ENCODE measurements at regions not wholly inside any gene's neighbourhood (a gene's known extent, or its start where the extent isn't known, plus 50 kb on each side); places are given as distances from the start of the nearest gene placed in this dataset.

- DNase-seq, result no peak
Measured at GRCh38 chr20:21936261-21936660, 230.8 kb downstream of the PAX1 start.

- no peak for DNase-seq
Measured at GRCh38 chr20:21933526-21933925, 228.1 kb downstream of the PAX1 start.

- DNase-seq, result no peak
Measured at GRCh38 chr20:21921251-21921650, 215.8 kb downstream of the PAX1 start.

DNA sequence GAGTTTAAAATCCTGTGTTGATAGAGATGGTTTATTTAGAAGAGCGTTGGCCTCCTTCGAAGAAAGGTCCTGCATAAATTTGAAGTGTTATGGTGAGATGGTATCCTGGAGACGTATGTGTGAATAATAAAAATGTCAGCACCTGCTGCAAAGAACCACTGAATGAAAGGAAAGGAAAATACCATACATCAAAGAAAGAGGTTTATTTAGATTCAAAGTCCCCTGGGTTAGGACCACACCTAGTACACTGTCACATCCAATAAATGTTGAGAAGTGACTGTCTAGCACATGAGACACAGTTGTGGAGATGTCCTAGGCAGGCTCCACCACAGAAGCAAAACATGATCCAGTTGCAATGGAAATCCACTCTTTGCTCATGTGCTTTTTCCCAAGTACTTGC lies 214.7 kb downstream of the PAX1 start:
- DNase-seq, result no peak

GRCh38 chr20:21918398-21918797 lies 212.9 kb downstream of the PAX1 start:
- no peak for DNase-seq

DNA sequence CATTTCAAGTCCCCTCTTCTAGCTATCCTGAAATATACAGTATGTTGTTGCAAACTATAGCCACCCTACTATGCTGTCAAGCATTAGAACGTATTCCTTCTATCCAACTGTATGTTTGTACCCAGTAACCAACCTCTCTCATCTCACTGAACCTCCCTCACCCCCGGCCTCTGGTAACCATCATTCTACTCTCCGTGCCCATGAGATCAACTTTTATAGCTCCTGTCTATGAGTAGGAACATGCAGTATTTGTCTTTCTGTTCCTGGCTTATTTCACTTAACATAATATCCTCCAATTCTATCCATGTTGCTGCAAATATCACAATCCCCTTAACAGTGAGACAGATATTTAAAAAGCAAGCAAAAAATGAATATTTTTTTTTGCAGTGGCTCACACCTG lies 196.9 kb downstream of the PAX1 start:
- DNase-seq, result no peak

GRCh38 chr20:21901470-21902275 lies 196.2 kb downstream of the PAX1 start:
- DNase-seq, result no peak

- no peak for DNase-seq
Measured at GRCh38 chr20:21900431-21900830, 195.0 kb downstream of the PAX1 start.

DNA sequence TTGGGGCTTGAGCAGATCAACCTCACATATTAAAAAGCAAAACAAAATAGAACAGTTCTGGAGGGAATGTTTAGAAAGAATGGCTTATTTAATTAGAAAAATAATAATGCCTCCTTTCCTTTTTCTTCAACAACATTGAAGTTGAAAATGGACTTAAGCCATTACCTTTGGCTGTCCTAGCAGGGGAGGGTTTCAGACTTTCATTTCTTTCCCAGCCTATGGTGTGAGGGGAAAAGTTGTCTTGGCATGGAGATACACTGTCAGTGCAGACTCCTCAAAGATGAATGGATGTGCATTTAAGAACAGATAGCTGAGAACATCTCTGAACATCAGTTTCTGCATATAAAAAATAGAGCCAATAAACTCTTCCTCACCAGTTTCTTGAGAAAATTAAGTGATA lies 169.5 kb downstream of the PAX1 start:
- DNase-seq, result no peak

- no peak for DNase-seq
Measured at GRCh38 chr20:21874127-21874526, 168.7 kb downstream of the PAX1 start.

GRCh38 chr20:21873291-21873690 lies 167.8 kb downstream of the PAX1 start:
- no peak for DNase-seq

DNA sequence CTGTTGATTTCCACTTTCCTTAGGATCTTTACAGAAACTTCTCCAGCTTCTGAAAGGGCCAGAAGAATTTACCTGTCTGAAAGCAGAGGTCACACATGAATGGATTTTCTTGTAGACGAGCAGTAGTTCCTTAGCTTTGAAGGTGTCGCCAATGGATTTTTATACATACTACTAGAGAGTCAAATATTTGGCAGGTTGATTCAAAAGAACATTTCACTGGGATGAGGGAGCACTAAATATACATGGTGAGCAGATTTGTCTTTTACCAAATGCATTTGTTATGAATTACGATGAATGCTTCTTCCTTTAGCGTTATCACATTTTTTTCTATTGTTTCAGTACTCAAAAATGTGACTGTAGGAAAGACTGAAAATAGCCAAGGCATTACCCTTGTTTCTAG lies 162.3 kb downstream of the PAX1 start:
- no peak for DNase-seq

GRCh38 chr20:21867353-21867752 lies 161.9 kb downstream of the PAX1 start:
- no peak for DNase-seq

DNA sequence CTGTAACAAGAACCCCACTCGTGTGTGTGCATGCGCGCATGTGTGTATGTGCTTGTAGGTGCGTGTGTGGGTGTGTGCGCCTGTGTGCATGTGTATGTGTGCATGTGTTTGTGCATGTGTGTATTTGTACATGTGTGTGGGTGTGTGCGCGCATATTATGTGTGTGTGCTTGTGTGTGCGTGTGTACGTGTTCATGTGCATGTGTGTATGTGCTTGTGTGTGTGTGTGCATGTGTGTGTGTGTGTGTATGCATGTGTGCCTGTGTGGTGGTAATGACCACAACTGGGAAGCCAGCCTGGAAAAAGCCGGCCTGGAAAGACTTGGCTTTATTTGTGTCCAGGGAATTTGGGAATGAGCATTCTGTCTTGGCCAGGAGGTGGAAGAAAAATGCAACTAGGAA lies 157.5 kb downstream of the PAX1 start:
- no peak for DNase-seq

GRCh38 chr20:21862259-21862946 lies 156.9 kb downstream of the PAX1 start:
- no peak for DNase-seq

DNA sequence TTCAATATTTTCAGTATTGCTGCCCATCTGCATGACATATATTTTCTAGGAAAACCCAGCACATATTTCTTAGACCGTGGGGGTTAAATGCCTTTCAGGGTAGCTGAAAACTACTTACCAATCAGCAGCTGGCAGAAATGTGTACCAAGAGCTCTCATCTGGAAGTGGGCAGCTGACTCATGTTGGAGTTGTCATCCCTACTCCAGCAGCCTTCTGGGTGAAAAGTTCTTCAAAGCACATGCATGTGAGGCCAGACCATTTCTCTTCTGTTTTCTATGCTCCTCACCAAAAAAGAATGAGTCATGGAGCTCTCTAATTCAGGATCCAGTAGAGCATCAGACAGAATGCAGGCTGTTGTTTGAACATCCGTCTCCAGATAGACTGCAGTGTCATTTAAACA lies 135.5 kb downstream of the PAX1 start:
- DNase-seq, result no peak

DNA sequence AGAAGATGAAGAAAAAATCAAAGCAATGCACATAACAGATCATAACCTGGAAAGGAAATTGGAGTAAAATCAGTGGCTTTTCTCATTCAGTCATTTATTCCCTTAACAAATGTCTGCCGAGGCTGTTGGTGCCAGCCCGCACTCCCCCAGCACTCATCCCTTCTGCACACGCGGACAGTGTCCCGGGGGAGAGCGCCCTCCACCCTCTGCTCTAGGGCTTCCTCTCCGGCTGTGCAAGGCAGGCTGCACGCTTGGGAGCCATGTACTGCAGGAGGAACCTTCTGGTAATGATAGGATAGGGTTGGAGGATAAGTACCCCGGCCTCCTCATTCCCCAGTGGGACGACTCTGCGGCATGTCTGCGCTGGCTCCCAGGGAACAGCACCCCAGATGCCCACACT lies 134.5 kb downstream of the PAX1 start:
- DNase-seq, result no peak

DNA sequence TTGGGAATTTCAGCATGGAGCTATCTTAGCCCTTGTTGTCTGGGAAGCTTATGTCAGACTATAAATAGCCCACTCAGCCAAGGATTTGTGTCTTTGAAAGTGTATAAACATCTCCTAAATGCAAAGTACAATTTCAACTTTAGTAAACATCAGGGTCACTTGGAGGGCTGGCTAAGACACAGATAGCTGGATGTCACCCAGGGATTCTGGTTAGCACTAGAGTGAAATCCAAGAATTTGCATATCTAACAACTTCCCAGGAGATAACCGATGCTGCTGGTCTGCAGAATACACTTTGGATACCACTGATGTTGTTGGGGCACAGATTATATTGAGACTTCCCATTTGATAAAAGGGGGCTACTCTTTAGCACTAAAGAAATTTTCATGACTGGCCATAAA lies 130.9 kb downstream of the PAX1 start:
- no peak for DNase-seq

- no peak for DNase-seq
Measured at GRCh38 chr20:21835042-21835441, 129.6 kb downstream of the PAX1 start.

GRCh38 chr20:21832442-21833385 lies 127.2 kb downstream of the PAX1 start:
- no peak for DNase-seq

DNA sequence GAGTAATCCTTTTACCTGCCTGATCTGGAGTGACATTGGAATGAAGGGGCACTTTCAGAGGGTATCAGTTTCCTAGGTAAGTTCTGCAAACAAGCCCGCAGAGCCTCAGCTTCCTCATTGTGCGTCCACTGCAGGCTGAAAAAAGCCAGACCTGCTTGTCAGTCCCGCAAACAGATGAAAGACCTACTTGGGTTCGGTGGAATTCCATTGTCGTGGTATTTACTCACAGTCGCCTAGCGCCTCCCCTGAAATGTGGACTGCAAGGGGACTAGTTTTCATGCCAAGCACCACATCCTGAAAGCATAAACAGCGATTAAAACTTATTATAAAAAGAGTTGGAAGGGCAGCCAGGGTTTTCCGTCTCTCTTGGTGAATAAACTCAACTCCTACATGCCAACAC lies 121.5 kb downstream of the PAX1 start:
- no peak for DNase-seq

DNA sequence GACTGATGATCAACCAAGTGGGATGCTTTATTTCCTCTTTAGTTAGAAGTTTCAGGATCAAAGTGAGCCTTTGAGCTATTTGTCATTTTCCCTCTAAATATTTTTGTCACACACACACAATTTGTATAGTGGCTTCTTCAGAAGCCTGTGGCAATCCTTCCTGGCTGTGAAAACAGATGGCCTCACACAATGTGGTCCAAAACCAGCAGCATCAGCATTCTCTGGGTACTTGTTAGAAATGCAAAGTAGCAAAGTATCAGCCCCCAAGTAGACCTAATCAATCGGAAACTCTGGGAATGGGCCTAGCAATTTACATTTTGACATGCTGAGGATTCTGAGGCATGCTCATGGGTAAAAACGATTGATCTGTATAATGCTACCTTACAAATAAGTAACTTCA lies 115.9 kb downstream of the PAX1 start:
- DNase-seq, result no peak

GRCh38 chr20:21820688-21821087 lies 115.2 kb downstream of the PAX1 start:
- no peak for DNase-seq

GRCh38 chr20:21820045-21820444 lies 114.6 kb downstream of the PAX1 start:
- no peak for DNase-seq
